Stimulated activated CD4-positive, alpha-beta T cell treated with anti-CD3 and anti-CD28 coated beads, Interleukin-2, amount 100 ng/mL, for 24 hours (primary cell): ENCODE measurements at regions not wholly inside any gene's neighbourhood (a gene's known extent, or its start where the extent isn't known, plus 50 kb on each side); places are given as distances from the start of the nearest gene placed in this dataset.
"Not testable (repeated sequence)": the region's sequence is repeated elsewhere in the genome, so short reads cannot be mapped to it uniquely, and the experiment has no call there.

Source experiments
- DNase-seq, 2 donors: peaks; one replicate each; pipeline ENCODE4 v3.0.0-alpha.2; 2020

DNA sequence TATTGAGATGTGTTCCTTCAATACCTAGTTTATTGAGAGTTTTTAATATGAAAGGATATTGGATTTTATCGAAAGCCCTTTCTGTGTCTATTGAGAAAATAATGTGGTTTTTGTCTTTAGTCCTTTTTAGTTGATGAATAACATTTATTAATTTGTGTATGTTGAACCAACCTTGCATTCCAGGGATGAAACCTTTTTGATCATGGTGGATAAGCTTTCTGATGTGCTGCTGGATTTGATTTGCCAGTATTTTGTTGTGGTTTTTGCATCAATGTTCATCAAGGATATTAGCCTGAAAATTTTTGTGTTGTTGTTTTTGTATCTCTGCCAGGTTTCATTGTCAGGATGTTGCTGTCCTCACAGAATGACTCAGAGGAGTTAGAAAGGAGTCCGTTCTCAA lies 1710.4 kb downstream of the SUCLG1 start:
- DNase-seq: no peak

DNA sequence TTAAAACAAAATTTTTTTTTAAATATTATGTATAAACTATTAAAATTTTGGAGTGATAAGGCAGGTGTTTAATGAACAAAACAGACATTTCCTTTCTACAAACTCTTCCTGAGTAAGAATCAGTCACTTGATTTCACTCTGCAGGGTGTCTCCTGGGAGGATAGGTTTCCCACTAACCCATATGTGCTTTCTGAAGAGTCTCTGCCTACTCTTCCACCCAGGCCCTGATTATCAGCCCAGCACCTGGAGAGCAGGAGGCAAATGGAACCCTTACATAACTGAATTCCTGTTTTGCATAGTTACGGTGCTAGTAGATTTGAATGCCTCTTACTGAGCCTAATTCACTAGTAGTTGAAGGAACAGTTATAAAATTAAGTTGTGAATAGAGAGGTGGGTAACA lies 1718.6 kb downstream of the SUCLG1 start:
- DNase-seq: no peak

DNA sequence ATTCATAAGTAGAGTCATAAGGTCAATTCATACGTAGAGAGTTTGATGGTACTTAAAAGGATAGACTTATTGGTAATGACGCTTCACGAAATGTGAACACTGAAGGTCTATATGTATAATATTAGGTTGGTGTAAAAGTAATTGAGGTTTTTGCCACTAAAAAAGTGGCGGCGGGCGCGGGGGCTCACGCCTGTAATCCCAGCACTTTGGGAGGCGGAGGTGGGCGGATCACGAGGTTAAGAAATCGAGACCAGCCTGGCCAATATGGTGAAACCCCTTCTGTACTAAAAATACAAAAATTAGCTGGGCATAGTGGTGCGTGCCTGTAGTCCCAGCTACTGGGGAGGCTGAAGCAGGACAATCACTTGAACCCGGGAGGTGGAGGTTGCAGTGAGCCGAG lies 1721.1 kb downstream of the SUCLG1 start:
- not testable (repeated sequence) for DNase-seq

DNA sequence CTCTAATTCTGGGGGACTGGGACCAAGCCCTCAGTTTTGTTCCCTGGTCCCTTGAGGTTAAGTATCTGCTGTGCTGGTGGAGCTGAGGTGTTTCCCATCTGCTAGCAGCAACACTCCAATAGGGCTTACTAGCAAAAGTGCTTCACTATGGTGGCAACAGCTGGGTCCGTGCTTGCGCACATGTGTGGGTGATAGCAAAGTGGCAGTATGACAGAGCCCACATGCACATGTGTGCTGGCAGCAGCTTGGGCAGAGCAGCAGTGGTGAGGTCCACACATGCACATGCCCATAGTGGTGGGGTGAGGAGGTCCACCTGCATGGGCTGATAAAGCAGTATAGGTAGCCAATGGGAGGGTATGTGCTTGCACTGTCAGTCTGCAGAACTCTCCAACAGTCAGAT lies 1723.7 kb downstream of the SUCLG1 start:
- DNase-seq: no peak

DNA sequence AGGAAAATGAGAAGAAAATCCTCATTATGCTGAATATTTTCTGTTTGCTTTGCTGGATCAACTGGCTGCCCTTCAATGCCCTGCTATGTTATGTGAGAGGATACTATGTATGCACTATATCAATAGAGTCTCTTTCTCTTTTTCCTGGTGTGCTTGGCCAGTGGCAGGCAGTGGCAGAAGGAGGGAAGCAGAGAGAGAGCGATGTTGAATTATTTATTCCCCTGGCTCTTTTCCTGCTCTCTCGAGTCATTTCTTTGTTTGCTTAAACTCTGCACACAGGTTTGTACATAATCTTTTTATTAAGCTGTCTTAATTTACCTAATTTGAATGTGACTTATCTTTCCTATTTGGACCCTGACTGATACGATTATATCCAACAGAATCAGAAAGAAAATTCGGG lies 1727.3 kb downstream of the SUCLG1 start:
- DNase-seq: no peak

DNA sequence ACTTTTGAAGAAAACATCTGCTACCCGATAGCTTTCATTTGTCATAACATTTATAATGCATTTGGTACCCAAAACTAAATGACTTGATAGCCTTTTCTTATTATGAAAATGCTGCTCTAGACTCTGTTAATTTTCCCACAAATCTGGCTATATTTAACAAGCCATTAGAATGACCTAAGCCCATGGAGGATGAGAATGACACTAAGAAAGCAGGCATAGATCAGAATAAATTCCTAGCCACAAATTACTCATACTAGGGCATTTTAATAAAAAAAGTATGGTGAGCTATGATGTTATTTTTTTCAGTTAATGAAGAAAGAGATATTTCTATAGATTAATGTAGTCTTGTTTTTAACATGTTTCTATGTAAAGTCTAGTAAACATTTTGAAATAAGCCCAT lies 1728.3 kb downstream of the SUCLG1 start:
- DNase-seq: no peak

DNA sequence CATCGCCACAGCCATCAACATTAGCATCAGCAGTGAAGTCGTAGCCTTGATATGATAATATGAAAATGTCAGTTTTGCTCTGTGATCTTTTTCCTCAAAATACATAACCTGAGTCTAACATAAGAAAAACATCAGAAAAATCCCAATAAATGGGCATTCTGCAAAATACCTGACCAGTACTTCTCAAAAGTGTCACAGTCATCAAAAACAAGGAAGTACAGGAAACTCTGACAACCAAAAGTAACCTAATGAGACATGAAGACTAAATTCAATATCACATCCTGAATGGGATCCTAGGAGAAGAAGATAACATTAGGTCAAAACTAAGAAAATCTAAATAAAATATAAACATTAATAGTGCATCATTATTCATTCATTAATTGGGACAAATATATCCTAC lies 1731.0 kb downstream of the SUCLG1 start:
- DNase-seq: no peak

DNA sequence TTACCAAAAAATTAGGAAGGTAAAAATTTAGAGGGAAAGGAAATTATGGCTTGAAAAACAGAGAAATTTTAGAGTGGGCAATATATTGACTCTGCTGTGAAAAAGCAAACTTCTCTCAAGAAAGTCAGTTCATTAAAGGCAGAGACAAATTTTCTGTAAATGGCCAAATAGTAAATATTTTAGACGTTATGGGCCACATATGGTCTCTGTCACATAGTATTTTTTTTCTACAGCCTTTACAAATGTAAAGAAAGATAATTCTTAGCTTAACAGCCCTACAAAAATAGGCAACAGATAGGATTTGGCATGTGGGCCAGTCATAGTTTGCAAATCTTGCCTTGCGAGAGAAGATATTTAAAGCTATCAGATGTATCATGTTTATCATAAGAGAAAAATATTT lies 1750.4 kb downstream of the SUCLG1 start:
- DNase-seq: no peak

DNA sequence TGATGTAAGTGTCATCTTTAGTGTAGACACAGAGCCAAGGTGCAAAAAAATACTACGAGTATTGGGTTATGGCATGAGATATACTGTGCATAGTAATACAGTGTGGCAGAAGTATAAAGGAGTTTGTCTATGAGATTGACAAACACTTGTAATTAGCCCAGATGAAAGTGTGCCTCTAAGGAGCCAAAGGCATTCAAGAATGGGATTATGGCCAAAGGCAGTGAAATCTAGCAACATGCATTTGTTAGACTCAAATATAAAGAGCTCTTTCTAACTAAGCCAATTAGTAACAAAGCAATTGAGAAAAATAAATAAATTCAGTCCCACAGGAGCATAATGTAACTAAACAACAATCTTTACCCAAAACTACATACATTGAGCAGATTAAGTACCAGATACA lies 1761.8 kb downstream of the SUCLG1 start:
- no peak for DNase-seq

DNA sequence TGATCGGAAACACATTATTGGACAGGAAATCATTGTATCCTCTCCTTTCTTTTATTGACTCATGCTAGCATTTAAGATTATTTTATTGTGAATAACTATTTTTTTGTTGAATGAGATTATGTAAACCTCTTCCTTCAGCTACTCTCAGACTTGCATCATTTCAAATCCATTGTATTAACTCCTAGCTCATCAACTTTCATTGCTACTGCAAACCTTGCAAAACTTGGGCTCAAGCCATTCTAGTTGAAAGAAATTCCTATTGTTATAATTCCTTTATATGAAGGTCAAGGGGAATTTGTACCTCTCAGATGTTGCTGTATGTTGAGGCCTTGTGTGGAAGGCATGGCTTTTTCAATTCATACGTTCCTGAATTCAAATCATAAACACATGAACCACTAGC lies 1764.6 kb downstream of the SUCLG1 start:
- DNase-seq: no peak

DNA sequence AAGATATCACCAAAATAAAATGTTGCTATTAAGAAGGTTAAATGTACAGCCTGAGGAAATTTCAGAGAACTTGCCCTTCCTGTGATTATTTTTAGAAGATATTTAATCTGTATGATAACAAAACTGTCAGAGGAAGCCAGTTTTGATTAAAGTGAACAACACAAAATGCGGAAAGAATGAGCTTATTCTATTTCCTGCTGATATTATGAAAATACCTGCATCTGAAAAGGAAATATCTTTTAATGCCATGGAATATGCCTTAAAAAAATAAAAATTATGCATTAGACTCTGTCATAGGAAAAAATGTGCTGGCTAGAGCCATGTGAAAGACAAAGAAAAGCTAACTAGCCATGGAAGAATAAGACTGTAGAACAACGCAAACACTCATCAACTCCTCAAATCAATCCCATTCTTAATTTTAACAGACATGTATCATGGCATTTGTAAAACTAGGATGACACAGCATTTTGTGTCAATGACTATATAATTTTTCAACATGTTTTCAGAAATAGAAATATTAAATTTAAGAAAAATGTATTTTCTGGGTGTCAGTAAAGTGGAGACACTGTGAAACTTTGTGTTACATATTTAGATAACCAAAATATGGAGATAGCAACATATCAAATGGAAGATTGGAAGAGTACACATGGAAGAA lies 1768.2 kb downstream of the SUCLG1 start:
- no peak for DNase-seq

DNA sequence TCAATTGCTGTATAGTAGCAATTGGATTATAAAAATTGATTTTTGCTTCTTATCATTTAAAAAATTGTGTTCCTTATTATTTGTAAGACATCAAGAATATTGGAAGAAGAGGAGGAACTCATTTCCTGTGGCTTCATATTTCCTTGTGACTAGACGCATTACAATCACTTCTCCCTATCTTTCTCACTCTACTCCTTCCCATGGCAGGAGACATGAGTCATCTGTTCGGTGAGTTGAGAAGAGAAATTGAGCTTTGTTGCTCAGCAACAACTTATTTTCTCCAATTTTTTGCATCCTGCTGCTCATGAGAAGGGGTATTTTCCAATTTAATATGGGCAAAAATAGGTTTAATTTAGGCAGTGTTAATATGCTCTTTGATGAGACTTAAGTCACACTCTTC lies 1783.9 kb downstream of the SUCLG1 start:
- DNase-seq: no peak

DNA sequence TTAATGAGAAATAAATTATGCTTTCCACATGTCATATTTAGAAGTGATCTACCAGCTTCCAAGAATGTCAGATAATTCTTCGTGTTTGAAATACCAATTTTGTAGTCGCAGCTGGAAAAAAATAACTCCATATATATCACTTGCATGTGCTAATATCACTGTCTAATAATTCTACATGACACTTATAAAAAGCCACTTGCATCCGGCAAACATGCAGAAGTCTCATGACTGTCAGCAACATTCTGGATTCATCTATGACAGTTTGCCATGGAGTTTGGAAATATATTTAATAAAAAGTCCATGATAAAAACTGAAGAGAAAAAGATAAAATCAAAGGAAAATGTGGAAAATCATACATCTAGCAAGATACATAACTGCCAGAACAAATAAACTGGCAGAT lies 1784.4 kb downstream of the SUCLG1 start:
- DNase-seq: no peak

DNA sequence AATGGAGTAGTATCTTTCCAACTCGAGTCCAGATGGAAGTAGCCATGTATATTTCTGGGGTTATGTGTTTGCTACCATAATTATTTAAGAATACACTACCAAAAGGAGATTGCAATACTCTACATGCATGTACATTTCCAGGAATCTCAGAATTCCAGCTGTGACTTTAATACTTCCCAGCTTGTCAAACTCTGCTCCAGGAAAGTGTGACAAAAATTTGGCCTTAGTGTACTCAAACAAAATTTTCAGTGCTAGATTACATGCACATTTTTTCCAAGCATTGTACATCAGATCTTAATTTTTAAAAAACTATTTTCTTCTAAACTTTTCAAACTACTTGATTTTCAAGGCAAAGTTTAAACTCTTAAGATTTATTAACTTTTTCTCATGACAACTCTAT lies 1791.6 kb downstream of the SUCLG1 start:
- no peak for DNase-seq

DNA sequence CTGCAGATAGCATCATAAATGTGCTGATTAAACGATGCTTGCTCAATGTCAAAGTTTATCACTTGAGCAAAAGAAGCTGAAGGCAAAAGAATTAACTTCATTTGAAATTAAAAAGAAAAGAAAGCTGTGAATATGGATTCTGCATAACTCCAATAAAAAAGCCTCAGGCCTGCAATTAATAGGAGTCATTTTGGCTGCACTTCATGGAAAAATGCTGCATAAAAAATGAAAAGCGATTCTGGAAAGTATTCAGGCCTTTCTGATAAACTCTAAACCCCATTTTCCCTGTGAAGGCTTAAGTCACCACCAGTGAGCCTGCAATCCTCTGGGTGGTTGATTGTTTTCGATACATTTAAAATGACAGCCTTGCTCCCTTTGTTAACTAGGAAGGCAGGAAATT lies 1793.4 kb downstream of the SUCLG1 start:
- no peak for DNase-seq

DNA sequence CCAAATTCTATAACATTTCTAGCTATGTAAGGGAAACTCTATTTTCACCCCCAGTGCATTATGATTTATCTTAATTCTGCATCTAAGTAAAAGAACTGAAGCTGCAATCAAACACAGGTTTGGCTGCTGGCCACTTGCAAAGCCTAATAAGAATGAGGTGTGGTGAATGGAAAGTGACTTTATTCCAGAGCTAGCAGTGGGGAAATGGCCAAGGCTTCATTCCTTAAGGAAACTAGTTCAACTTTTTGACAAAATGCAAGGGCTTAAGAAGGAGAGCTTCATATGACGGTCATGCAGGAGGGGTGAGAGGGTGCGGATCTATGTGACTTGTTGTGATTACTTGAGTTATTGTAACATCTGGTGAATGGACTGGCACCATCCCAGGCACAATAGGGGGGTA lies 1802.0 kb downstream of the SUCLG1 start:
- no peak for DNase-seq

DNA sequence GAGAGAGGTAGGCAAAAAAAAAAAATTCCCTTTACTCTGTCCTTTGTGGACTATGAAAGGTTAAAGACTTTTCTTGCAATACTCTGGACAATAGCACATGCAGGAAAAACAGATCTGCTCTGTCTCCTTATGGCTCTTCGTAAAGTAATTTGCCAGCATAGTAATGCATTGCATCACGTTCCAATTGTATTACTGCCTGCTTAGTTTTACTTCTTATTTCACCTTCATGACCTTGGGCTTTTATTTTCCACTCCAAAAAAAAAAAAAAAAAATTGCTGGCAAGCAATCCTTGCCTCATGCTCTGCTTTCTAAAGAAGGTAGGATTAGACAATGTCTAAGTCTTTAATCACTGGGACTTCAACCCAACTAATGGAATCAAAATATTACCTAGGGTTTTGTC lies 1802.7 kb downstream of the SUCLG1 start:
- DNase-seq: no peak

DNA sequence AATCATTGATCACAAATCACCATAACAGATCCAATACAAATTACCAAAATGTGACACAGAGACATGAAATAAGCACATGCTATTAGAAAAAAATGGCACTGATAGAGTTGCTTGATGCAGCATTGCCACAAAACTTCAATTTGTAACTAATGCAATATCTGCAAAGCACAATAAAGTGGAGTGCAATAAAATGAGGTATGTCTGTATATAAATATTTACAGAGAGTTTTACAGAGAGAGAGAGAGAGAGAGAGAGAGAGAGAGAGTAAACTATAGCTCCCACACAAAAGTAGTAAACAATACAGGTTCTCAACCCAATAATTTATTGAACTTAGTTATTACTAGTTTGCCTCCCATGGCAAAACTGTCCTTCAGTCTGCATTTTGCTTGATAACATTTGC lies 1807.0 kb downstream of the SUCLG1 start:
- DNase-seq: no peak

DNA sequence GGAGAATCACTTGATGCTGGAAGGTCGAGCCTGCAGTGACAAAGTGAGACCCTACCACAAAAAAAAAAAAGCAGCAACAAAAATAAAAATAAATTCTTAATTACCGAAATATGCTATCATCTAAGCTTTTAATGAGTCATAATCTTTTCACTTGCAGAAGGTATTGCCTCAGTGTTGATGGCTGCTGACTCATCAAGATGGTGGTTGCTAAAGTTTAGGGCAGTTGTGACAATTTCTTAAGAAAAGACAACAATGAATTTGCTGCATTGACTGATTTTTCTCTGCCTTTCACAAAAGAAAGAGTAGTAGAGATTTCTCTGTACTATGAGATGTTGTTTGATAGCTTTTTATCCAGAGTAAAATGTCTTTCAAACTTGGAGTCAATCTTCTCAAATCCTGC lies 1809.0 kb downstream of the SUCLG1 start:
- DNase-seq: no peak

DNA sequence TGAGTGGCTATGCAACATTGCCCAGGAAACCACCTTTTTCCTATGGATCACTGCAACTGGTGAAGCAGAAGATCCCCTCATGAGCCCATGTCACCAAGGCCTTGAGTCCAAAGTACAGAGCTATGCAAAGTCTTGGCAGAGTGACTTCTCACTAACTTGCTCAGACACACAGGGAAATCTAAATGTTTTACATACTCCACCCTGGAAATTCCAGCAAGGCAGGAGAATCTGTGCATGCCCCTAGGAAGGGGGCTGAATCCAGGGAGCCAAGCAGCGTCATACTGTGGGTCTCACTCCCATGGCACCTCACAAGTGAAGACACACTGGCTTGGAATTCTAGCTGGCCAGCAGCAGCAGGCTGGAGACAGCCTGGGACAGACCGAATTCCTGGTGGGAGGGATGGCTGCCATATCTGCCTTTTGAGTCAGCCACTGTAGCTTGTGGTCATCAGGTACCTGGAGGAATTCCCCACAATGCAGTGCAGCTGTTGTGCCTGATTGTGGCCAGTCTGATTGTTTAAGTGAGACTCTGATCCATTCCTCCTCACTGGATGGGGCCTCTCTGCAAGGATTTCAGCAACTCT lies 1817.4 kb downstream of the SUCLG1 start:
- no peak for DNase-seq

DNA sequence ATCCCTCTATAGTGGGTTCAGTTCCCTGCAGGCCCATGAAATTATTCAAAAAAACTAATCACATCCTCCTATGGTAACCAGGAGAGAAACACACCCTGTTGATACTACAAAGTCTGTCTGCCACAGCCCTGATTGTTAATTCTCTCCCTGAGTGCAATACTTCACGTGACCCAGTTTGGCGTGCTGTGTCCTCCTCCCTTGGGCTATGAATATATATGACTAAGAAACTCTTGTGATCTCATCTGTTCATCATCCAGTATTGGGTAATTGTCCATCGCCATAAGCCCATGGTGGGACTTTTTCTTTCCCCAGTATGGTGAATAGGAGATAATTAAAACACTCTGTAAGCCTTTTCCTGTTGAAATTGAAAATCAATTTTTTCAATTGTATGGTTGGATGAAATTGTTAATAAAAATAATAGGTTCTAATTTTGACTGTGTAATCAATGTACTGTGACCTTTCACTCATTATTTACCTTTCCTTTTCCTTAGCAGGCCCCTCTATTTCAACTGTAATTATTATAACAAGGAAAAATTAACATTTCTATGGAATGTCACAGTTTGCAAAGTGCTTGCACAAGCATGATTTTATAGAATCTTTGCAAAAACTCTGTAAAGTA lies 1822.6 kb downstream of the SUCLG1 start:
- no peak for DNase-seq

DNA sequence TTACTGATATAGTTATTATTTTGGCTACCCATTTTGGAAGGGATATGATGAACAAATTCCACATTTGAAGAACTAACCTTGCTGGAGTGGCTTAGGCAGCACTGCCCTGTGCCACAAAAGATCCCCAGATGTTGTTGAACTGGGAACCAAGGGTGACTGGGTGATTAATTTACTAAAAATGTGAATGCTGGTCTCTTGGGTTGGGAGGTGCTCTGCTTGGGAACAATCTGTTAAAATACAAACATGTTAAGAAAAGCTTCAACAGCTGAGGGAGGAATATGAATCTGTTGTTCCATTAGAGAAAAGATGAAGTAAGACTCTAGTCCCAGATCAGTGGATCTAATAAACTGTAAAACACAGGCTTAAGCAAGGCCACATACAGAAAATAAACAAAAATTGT lies 1860.1 kb downstream of the SUCLG1 start:
- no peak for DNase-seq

DNA sequence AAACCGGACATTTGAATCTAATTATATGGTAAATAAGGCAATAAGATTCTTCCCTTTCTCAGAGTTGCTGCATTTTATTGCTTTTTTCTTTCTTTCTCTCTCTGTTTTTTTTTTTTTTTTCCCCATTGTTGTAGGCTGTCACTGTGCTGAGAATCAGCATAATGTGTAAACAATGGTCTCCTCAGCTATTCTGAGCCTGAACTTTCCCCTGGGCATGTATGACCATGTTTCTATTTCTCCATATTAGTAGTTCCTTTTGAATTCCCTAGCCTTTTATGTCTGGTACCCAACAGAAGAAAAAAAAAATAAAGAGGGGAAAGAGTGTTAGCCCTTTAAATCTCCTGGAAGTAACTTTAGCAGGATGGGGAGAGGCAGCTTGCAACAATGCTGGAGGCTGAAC lies 1862.5 kb downstream of the SUCLG1 start:
- no peak for DNase-seq

DNA sequence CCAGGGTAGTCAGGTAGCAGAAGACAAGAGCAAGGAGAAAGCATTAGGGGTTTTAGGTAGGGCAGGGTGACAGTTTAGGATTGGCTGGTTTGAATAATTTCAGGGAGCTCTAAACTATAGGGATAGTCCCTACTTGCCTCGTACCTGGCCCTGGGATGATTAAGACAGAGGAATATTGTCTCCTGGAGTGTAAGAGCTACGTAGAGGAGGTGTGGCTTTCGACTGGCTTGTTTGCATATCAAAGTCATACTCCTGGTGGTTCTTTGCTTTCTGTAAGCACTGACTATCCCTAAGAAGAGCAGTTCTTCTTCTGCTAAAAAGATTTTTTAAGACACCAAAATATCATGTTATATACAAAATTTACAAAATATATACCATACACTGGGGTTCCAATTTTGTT lies 1867.4 kb downstream of the SUCLG1 start:
- no peak for DNase-seq

DNA sequence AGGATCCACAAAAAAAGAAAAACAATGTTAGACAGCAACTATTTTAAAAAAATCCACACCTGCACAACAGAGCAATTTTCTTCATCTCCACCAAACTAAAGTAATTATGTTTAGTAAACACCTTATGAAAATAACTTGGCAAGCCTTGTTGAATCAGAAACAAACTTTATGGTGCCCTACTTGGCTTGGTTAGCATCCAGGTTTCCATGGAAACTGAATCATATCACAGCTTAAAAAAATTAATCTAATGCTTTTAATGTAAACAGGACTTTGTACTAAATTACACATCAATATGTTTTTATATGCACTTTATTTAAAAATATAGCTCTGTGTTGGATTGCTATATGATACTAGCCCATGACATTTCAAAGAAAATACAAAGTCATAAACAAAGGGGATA lies 1882.4 kb downstream of the SUCLG1 start:
- no peak for DNase-seq
